NB4 (cell line): ENCODE measurements at regions not wholly inside any gene's neighbourhood (a gene's known extent, or its start where the extent isn't known, plus 50 kb on each side); places are given as distances from the start of the nearest gene placed in this dataset.

Source experiments
- MYC ChIP-seq: IDR thresholded peaks from 2 replicates; pipeline ENCODE4 v1.6.1; 2011; ENCODE audit warnings: low read depth, low read length
- POLR2A ChIP-seq: IDR thresholded peaks from 2 replicates; pipeline ENCODE4 v1.6.1; 2011; ENCODE audit warnings: mild to moderate bottlenecking; ENCODE audit not compliant: insufficient read length; ENCODE audit errors: extremely low read depth
- TF ChIP-seq, protein P1 (sequence below): IDR thresholded peaks from one replicate; pipeline ENCODE4 v1.5.1; 2012; ENCODE audit warnings: low read depth, low read length

DNA sequence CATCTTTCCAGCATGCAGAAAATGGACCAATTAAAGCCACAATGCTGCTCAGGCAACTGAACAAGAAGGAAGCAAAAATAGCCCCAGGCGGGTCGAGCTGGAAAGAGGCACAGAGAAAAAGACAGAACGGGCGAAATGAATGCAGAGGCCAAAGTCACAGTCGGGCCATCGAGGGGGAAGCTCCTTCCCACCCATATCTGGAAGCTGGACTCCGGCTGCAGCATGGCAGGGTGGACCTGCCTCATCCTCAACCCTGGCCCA, 58.6 kb upstream of the PRDM11 start:
- TF ChIP-seq POLR2A, result no peak
- TF ChIP-seq, protein P1, sequence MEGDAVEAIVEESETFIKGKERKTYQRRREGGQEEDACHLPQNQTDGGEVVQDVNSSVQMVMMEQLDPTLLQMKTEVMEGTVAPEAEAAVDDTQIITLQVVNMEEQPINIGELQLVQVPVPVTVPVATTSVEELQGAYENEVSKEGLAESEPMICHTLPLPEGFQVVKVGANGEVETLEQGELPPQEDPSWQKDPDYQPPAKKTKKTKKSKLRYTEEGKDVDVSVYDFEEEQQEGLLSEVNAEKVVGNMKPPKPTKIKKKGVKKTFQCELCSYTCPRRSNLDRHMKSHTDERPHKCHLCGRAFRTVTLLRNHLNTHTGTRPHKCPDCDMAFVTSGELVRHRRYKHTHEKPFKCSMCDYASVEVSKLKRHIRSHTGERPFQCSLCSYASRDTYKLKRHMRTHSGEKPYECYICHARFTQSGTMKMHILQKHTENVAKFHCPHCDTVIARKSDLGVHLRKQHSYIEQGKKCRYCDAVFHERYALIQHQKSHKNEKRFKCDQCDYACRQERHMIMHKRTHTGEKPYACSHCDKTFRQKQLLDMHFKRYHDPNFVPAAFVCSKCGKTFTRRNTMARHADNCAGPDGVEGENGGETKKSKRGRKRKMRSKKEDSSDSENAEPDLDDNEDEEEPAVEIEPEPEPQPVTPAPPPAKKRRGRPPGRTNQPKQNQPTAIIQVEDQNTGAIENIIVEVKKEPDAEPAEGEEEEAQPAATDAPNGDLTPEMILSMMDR, result no peak
- TF ChIP-seq MYC, result no peak
